Natural killer cell (primary cell): ENCODE measurements at regions not wholly inside any gene's neighbourhood (a gene's known extent, or its start where the extent isn't known, plus 50 kb on each side); places are given as distances from the start of the nearest gene placed in this dataset.

Source experiments
- ATAC-seq, 3 donors: fragments of 150-1000 bp in 2 of 3; fragments of 200-7000 bp in 1 of 3; cut with Tn5 transposase; 1 replicate in 1 of 3; 2 replicates in 2 of 3; pipeline ENCODE4 v1.10.0; 2021; ENCODE audit warnings: mild to moderate bottlenecking in 2 of 3, moderate library complexity in 2 of 3
- DNase-seq, 2 donors: peaks; one replicate each; pipeline versions ENCODE4 v3.0.0 to v3.0.0-alpha.2; 2013 to 2021; ENCODE audit warnings: mixed read lengths in 1 of 2
- H3K27ac ChIP-seq: one replicate; pipeline ENCODE4 v1.5.1; 2013; ENCODE audit warnings: mild to moderate bottlenecking, low read length
- H3K27me3 ChIP-seq: one replicate; pipeline ENCODE4 v1.6.1; 2013; ENCODE audit warnings: low read length; ENCODE audit not compliant: control insufficient read depth, insufficient read depth
- H3K36me3 ChIP-seq: one replicate; pipeline ENCODE4 v1.6.1; 2013; ENCODE audit warnings: low read length; ENCODE audit not compliant: control insufficient read depth, insufficient read depth
- H3K4me1 ChIP-seq: one replicate; pipeline ENCODE4 v1.6.1; 2013; ENCODE audit warnings: low read length; ENCODE audit not compliant: control insufficient read depth, insufficient read depth
- H3K4me3 ChIP-seq: one replicate; pipeline ENCODE4 v1.5.1; 2013; ENCODE audit warnings: low read length
- H3K9me3 ChIP-seq: one replicate; pipeline ENCODE4 v1.6.1; 2013; ENCODE audit warnings: low read length; ENCODE audit not compliant: control insufficient read depth, insufficient read depth
- H3K27ac Mint-ChIP-seq, 2 donors: one replicate each; pipeline ENCODE4 v1.8.0; 2022; ENCODE audit warnings: mild to moderate bottlenecking in 2 of 2, mixed read lengths in 2 of 2, moderate library complexity in 1 of 2
- H3K27me3 Mint-ChIP-seq, 2 donors: one replicate each; pipeline ENCODE4 v1.8.0; 2022; ENCODE audit warnings: low read depth in 2 of 2, mixed read lengths in 2 of 2
- H3K36me3 Mint-ChIP-seq: one replicate; pipeline ENCODE4 v1.8.0; 2022; ENCODE audit warnings: mixed read lengths
- H3K4me1 Mint-ChIP-seq, 2 donors: one replicate each; pipeline ENCODE4 v1.8.0; 2022; ENCODE audit warnings: mixed read lengths in 2 of 2
- H3K4me3 Mint-ChIP-seq: one replicate; pipeline ENCODE4 v1.8.0; 2022; ENCODE audit warnings: mild to moderate bottlenecking, moderate library complexity, mixed read lengths
- H3K9me3 Mint-ChIP-seq, 2 donors: one replicate each; pipeline ENCODE4 v1.8.0; 2022; ENCODE audit warnings: mixed read lengths in 2 of 2
- CTCF ChIP-seq: fragments of 200-600 bp; IDR thresholded peaks from one replicate; pipeline ENCODE4 v1.8.0; 2022; ENCODE audit warnings: antibody characterized with exemption
- WGBS: methylation state at CpG from one replicate; pipeline ENCODE4 v1.1.7; 2013; ENCODE audit warnings: missing lambda C conversion rate; ENCODE audit not compliant: insufficient coverage; 5-methylcytosine and 5-hydroxymethylcytosine counted together
- intact Hi-C: fragments of 100-400 bp; cut with micrococcal nuclease; formaldehyde crosslinking; loops from one replicate; pipeline ENCODE4 v1.14.2; 2022

DNA sequence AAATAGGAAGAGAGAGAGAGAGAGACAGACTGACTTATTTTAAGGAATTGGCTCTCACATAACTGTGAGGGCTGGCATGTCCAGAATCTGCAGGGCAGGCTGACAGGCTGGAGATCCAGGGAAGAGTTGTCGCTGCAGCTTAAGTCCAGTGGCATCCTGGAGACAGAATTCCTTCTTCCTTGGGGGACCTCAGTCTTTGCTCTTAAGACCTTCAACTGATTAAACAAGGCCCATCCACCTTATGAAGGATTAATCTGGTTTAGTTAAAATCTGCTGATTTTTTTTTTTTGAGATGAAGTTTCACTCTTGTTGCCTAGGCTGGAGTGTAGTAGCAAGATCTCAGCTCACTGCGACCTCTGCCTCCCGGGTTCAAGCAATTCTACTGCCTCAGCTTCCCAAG lies 128.0 kb upstream of the ALDH1A3 start:
- 97% methylated on average over 3 of the region's 3 CpGs for WGBS
- H3K9me3 ChIP-seq, result no peaks in the 10 kb centered on the region
- peaks cover 11% of the 10 kb centered on the region for H3K36me3 Mint-ChIP-seq
- intact Hi-C loops, result no loop called here
- no peak for DNase-seq
- H3K27ac Mint-ChIP-seq, result no peak overlapping the region
- no peak overlapping the region for H3K4me3 Mint-ChIP-seq
- ATAC-seq, result no peak
- no peak overlapping the region for H3K27ac ChIP-seq
- H3K27me3 Mint-ChIP-seq, result peaks cover 30 to 49% of the 10 kb centered on the region in 2 donors
- H3K27me3 ChIP-seq, result peaks cover 2% of the 10 kb centered on the region
- no peaks in the 10 kb centered on the region for H3K4me1 ChIP-seq
- TF ChIP-seq CTCF, result no peak
- no peaks in the 10 kb centered on the region for H3K4me1 Mint-ChIP-seq
- peaks cover 0 to 3% of the 10 kb centered on the region in 2 donors for H3K9me3 Mint-ChIP-seq
- H3K36me3 ChIP-seq, result no peaks in the 10 kb centered on the region
- H3K4me3 ChIP-seq, result no peak overlapping the region

DNA sequence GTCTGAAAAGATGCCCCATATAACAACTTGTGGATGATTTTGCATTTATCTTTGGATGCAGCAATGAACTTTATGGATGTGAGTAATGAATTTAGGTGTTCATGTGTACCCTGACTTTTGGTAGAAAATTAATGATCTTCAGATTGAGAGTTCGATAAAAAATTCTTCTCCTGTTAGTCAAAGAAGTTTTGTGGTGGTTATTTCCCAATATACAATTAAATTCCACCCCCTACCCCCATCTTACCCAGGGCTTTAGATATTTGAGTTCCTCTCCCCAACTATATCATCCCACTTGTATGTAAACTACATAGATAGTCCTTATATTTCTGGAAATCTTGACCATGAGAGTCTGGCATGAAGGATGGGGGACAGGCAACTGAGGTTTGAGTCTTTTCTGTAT lies 126.1 kb upstream of the ALDH1A3 start:
- no peak for ATAC-seq
- H3K27ac ChIP-seq, result no peak overlapping the region
- intact Hi-C loops, result no loop called here
- no peak for TF ChIP-seq CTCF
- Mint-ChIP-seq H3K27me3 (peaks cover 31 to 45% of the 10 kb centered on the region in 2 donors), H3K27ac (no peak overlapping the region), H3K36me3 (no peaks in the 10 kb centered on the region), H3K4me1 (no peaks in the 10 kb centered on the region), H3K4me3 (no peak overlapping the region), H3K9me3 (no peaks in the 10 kb centered on the region)
- DNase-seq, result no peak
- no peaks in the 10 kb centered on the region for H3K9me3 ChIP-seq
- no CpG with 5 or more reads among the region's 1 CpG for WGBS
- no peaks in the 10 kb centered on the region for H3K36me3 ChIP-seq
- peaks cover 5% of the 10 kb centered on the region for H3K27me3 ChIP-seq
- H3K4me3 ChIP-seq, result no peak overlapping the region
- H3K4me1 ChIP-seq, result no peaks in the 10 kb centered on the region

DNA sequence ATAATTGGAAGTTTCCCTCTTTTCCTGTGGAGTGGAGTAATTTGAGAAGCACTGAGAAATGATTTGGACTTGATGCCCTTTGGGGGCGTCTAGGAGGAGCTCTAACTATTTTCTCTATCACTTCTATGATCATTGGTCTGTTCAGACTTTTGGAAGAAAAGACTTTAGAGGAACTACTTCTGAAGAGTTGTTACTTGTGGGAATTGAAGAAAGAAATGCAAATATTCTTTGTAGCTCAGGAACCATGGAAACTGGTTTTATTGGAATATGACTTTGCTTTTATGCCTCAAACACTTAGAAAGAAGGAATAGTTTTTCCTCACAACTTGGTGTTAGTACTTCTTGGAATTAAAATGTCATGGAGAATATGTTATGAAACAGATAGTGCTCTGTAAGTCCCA lies 122.0 kb upstream of the ALDH1A3 start:
- no peak overlapping the region for H3K4me3 Mint-ChIP-seq
- intact Hi-C loops, result no loop called here
- no peaks in the 10 kb centered on the region for H3K4me1 Mint-ChIP-seq
- H3K9me3 Mint-ChIP-seq, result no peaks in the 10 kb centered on the region
- TF ChIP-seq CTCF, result no peak
- ATAC-seq (no peak), DNase-seq (no peak)
- no peak overlapping the region for H3K27ac Mint-ChIP-seq
- Histone ChIP-seq H3K36me3 (no peaks in the 10 kb centered on the region), H3K4me3 (no peak overlapping the region), H3K27ac (no peak overlapping the region), H3K9me3 (no peaks in the 10 kb centered on the region), H3K27me3 (peaks cover 7% of the 10 kb centered on the region), H3K4me1 (no peaks in the 10 kb centered on the region)
- H3K27me3 Mint-ChIP-seq, result peaks cover 26 to 37% of the 10 kb centered on the region in 2 donors
- H3K36me3 Mint-ChIP-seq, result no peaks in the 10 kb centered on the region
- no CpG with 5 or more reads among the region's 1 CpG for WGBS

DNA sequence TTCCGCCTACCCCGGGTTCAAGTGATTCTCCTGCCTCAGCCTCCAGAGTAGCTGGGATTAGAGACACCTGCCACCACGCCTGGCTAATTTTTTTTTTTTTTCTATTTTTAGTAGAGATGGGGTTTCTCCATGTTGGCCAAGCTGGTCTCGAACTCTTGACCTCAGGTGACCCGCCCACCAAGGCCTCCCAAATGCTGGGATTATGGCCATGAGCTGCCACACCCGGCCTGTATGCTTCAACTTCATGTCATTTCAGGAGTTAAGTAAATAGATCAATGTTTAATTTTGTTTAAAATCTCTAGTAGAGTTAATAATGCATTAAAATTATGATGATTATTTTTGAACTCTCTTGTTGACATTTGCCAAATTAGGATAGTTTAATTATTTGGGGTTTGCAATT lies 121.1 kb upstream of the ALDH1A3 start:
- WGBS, result 91% methylated on average over 5 of the region's 6 CpGs
- H3K4me3 ChIP-seq, result no peak overlapping the region
- Mint-ChIP-seq H3K4me1 (no peaks in the 10 kb centered on the region), H3K4me3 (no peak overlapping the region), H3K27me3 (peaks cover 22 to 35% of the 10 kb centered on the region in 2 donors), H3K27ac (no peak overlapping the region), H3K9me3 (no peaks in the 10 kb centered on the region), H3K36me3 (no peaks in the 10 kb centered on the region)
- H3K9me3 ChIP-seq, result no peaks in the 10 kb centered on the region
- no peaks in the 10 kb centered on the region for H3K4me1 ChIP-seq
- TF ChIP-seq CTCF, result no peak
- H3K27ac ChIP-seq, result no peak overlapping the region
- no peaks in the 10 kb centered on the region for H3K36me3 ChIP-seq
- DNase-seq (no peak), ATAC-seq (no peak)
- H3K27me3 ChIP-seq, result peaks cover 7% of the 10 kb centered on the region
- intact Hi-C loops, result no loop called here
